Esophagus muscularis mucosa (tissue), 3 donors: ENCODE measurements at regions not wholly inside any gene's neighbourhood (a gene's known extent, or its start where the extent isn't known, plus 50 kb on each side); places are given as distances from the start of the nearest gene placed in this dataset.

ENCODE experiments used
- CTCF ChIP-seq, 3 experiments: fragments of 200-600 bp in 2 of 3; fragments of 450-650 bp in 1 of 3; sonication (generic) in 2 of 3; IDR thresholded peaks; one replicate each; pipeline ENCODE4 v1.5.1; 2017 to 2019; ENCODE audit warnings: antibody characterized with exemption in 3 of 3, mild to moderate bottlenecking in 2 of 3, moderate library complexity in 1 of 3
- POLR2A ChIP-seq: fragments of 450-650 bp; IDR thresholded peaks from one replicate; pipeline ENCODE4 v1.6.1; 2017; ENCODE audit warnings: antibody characterized with exemption, moderate library complexity, mild to moderate bottlenecking, low read depth
- POLR2AphosphoS5 ChIP-seq, 2 donors: sonication (generic); formaldehyde crosslinking; IDR thresholded peaks; one replicate each; pipeline ENCODE4 v1.6.1; 2017; ENCODE audit warnings: antibody characterized with exemption in 2 of 2

- TF ChIP-seq CTCF (IDR thresholded peaks at IDR 0.05) (no peak), POLR2A (no peak), POLR2AphosphoS5 (IDR thresholded peaks at IDR 0.05) (no peak)
These were observed 566.4 kb upstream of the POT1 start for GRCh38 chr7:125495997-125496396.
